ENCODE measurements at regions not wholly inside any gene's neighbourhood (a gene's known extent, or its start where the extent isn't known, plus 50 kb on each side); places are given as distances from the start of the nearest gene placed in this dataset.

DNA sequence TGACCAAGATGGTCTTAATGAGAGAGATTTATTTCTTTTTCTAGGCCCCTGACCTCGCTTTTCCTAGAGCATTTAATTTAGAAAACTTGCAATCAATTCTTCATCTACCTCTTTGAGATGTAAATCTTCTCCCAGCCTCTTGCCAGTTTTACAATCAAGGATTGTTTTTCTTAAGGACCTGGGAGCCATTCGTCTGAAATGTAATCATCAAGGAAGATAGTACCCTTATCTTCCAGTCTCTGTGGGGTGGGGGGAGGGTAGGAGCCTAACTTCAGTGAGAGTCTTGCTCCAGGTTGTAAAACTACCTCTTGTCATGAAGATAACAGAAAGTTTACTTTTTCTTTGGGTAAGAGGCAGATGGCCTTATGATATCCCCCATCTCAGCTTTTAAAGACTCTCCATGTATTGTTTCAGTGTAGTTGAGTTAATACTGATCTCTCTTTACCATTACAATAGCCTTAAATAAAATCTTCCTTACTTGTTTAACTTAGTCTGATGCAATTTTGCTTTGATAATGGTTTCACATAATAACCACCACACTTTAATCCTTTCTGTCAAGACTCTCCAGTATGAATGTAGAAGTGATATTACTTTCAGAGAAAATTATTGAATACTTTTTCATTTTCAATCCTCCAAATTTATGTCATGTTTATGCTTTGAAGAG lies 110.2 kb upstream of the CPHXL start:
- Histone ChIP-seq H3K4me1 (ENCODE audit: insufficient read depth) (no peaks in the 10 kb centered on the region), H3K9me3 (no peaks in the 10 kb centered on the region), H3K36me3 (no peaks in the 10 kb centered on the region), H3K27ac (no peak overlapping the region), H3K4me3 (no peak overlapping the region), H3K27me3 (no peaks in the 10 kb centered on the region)
- DNase-seq, result no peak
- TF ChIP-seq POLR2A (IDR thresholded peaks at IDR 0.05) (no peak), EP300 (IDR thresholded peaks at IDR 0.05) (no peak)
- TF ChIP-seq, protein P1, sequence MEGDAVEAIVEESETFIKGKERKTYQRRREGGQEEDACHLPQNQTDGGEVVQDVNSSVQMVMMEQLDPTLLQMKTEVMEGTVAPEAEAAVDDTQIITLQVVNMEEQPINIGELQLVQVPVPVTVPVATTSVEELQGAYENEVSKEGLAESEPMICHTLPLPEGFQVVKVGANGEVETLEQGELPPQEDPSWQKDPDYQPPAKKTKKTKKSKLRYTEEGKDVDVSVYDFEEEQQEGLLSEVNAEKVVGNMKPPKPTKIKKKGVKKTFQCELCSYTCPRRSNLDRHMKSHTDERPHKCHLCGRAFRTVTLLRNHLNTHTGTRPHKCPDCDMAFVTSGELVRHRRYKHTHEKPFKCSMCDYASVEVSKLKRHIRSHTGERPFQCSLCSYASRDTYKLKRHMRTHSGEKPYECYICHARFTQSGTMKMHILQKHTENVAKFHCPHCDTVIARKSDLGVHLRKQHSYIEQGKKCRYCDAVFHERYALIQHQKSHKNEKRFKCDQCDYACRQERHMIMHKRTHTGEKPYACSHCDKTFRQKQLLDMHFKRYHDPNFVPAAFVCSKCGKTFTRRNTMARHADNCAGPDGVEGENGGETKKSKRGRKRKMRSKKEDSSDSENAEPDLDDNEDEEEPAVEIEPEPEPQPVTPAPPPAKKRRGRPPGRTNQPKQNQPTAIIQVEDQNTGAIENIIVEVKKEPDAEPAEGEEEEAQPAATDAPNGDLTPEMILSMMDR (IDR thresholded peaks at IDR 0.05), result no peak
- intact Hi-C loops (cut with DNase I), result no loop called here
- WGBS, 3 donors, result 33 to 50% (median 42%) methylated on average over 2 of the region's 2 CpGs

DNA sequence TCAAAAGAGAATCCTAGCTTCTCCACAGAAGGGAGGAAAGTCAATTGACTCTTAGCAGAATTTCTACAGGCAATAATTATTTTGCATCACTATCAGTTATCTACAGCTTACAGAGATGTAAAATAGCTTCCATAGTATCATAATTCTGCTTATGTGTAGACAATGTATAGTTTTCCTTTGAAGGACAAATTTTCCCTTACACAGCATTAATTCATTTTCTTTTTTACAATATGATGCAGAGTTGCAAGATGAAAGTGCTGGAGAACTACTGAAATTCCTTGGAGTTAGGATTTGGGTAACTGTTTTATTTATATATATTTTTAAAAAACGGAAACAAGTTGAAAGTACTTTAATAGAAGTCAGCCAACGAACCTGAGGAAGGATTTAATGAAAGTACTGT lies 111.0 kb upstream of the CPHXL start:
- no peak overlapping the region for H3K4me3 ChIP-seq
- H3K27ac ChIP-seq, result no peak overlapping the region
- 53 to 62% (median 59%) methylated on average over 2 of the region's 2 CpGs for WGBS, 3 donors
- no peaks in the 10 kb centered on the region for H3K36me3 ChIP-seq
- TF ChIP-seq POLR2A (IDR thresholded peaks at IDR 0.05), result no peak
- no peak for TF ChIP-seq EP300 (IDR thresholded peaks at IDR 0.05)
- TF ChIP-seq, protein P1 (IDR thresholded peaks at IDR 0.05), result no peak
- intact Hi-C loops (cut with DNase I), result no loop called here
- no peaks in the 10 kb centered on the region for H3K9me3 ChIP-seq
- no peak for DNase-seq
- no peaks in the 10 kb centered on the region for H3K4me1 ChIP-seq (ENCODE audit: insufficient read depth)
- H3K27me3 ChIP-seq, result no peaks in the 10 kb centered on the region

DNA sequence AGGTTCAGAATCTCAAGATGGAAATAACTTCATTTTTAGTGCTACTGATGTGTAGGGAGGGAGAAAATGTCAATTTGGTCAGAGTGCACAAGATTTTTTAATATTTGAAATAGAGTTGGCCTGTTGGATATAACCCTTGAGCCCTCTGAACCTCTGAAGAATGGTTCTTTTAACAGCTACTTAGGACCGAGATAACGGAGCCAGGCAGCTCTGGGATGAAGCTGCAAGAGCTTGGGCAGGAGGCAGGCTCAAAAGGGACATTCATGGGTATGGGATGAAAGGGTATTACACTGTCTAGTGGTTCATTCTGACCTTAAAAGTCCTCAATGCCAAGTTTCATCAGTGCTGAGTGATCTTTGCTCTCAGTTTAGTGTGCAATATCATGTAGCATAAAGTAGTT lies 111.4 kb upstream of the CPHXL start:
- 78 to 82% (median 81%) methylated on average over 2 of the region's 2 CpGs for WGBS, 3 donors
- no peak overlapping the region for H3K4me3 ChIP-seq
- no peak for DNase-seq
- no peaks in the 10 kb centered on the region for H3K27me3 ChIP-seq
- no peaks in the 10 kb centered on the region for H3K9me3 ChIP-seq
- intact Hi-C loops (cut with DNase I), result no loop called here
- no peaks in the 10 kb centered on the region for H3K36me3 ChIP-seq
- no peak for TF ChIP-seq POLR2A (IDR thresholded peaks at IDR 0.05)
- TF ChIP-seq, protein P1 (IDR thresholded peaks at IDR 0.05), result no peak
- no peak for TF ChIP-seq EP300 (IDR thresholded peaks at IDR 0.05)
- no peaks in the 10 kb centered on the region for H3K4me1 ChIP-seq (ENCODE audit: insufficient read depth)
- no peak overlapping the region for H3K27ac ChIP-seq

DNA sequence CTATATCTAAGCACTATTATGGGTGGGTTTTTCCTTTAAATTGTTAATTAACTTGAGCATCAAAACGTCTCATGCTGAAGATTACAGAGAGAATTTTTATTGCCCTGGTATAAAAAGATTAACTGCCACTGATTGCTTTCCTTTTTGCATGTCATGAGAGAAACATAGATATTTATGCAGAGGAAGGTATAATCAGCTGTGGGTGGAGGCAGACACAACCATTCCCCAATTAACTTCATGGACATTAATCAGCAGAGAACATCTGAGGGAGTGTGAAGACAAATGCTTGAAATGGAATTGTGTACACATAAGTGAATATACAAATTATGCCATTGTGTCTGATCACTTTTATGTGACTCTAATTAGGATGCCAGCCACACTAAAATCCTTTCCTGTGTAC lies 115.2 kb upstream of the CPHXL start:
- Histone ChIP-seq H3K9me3 (no peaks in the 10 kb centered on the region), H3K36me3 (no peaks in the 10 kb centered on the region), H3K27ac (no peak overlapping the region), H3K4me1 (ENCODE audit: insufficient read depth) (no peaks in the 10 kb centered on the region), H3K4me3 (no peak overlapping the region), H3K27me3 (no peaks in the 10 kb centered on the region)
- 7 to 18% (median 9%) methylated on average over 1 of the region's 1 CpG for WGBS, 3 donors
- intact Hi-C loops (cut with DNase I), result no loop called here
- TF ChIP-seq EP300 (IDR thresholded peaks at IDR 0.05) (no peak), POLR2A (IDR thresholded peaks at IDR 0.05) (no peak)
- TF ChIP-seq, protein P1 (IDR thresholded peaks at IDR 0.05), result no peak
- no peak for DNase-seq
